Astrocyte of the spinal cord (primary cell): ENCODE measurements at regions not wholly inside any gene's neighbourhood (a gene's known extent, or its start where the extent isn't known, plus 50 kb on each side); places are given as distances from the start of the nearest gene placed in this dataset.
"Not testable (repeated sequence)": the region's sequence is repeated elsewhere in the genome, so short reads cannot be mapped to it uniquely, and the experiment has no call there.

ENCODE experiments used
- DNase-seq: peaks from one replicate; pipeline ENCODE4 v3.0.0; 2011; ENCODE audit warnings: low read depth, low spot score
- H3K4me3 ChIP-seq: 2 replicates; pipeline ENCODE4 v1.5.1; 2011; ENCODE audit warnings: low read depth, mild to moderate bottlenecking, low read length, moderate library complexity
- in situ Hi-C: cut with HindIII; loops from 2 replicates; pipeline ENCODE4 v1.10.0; 2017; ENCODE audit warnings: low sequenced_read_pairs
- TF ChIP-seq, protein P1 (sequence below): IDR thresholded peaks from 2 replicates; pipeline ENCODE4 v1.5.1; 2012; ENCODE audit warnings: low read depth, mild to moderate bottlenecking, low read length, inconsistent platforms

DNA sequence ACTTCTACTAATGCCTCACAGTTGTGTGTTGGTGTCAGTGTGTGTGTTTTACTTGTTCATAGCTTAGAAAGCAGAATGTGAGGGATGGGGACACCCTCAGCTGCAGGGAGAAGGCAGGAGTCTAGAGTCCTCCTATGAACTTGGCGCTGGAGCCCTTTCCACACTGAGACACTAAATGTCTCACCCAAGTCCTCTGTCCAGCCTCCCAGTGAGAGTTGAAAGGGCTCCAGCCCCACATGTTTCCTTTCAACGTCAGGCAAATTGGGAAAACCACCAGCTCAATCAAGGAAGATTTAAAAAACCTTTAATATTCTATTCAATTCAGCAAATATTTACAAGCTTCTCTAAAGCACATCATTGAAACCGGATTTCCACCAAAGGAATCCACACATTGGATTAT is 167.6 kb upstream of the MSX2 start:
- H3K4me3 ChIP-seq = no peak overlapping the region
- TF ChIP-seq, protein P1, sequence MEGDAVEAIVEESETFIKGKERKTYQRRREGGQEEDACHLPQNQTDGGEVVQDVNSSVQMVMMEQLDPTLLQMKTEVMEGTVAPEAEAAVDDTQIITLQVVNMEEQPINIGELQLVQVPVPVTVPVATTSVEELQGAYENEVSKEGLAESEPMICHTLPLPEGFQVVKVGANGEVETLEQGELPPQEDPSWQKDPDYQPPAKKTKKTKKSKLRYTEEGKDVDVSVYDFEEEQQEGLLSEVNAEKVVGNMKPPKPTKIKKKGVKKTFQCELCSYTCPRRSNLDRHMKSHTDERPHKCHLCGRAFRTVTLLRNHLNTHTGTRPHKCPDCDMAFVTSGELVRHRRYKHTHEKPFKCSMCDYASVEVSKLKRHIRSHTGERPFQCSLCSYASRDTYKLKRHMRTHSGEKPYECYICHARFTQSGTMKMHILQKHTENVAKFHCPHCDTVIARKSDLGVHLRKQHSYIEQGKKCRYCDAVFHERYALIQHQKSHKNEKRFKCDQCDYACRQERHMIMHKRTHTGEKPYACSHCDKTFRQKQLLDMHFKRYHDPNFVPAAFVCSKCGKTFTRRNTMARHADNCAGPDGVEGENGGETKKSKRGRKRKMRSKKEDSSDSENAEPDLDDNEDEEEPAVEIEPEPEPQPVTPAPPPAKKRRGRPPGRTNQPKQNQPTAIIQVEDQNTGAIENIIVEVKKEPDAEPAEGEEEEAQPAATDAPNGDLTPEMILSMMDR = no peak
- no peak for DNase-seq
- in situ Hi-C loops = no loop called here

DNA sequence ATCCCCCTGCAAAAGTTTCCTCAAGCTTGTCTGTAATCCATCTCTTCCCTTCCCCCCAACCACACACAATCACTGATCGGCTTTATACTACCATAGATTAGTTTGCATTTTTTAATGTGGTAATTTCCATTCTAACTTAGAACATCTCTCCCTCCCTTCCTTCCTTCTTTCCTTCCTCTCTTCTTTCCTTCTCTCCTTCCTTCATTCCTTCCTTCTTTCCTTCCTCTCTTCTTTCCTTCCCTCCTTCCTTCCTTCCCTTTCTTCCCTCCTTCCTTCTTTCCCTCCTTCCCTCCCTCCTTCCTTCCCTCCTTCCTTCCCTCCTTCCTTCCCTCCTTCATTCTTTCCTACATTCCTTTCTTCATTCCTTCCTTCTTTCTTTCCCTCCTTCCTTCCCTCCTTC is 166.2 kb upstream of the MSX2 start:
- TF ChIP-seq, protein P1 = no peak
- no peak for DNase-seq
- no peak overlapping the region for H3K4me3 ChIP-seq
- in situ Hi-C loops = no loop called here

DNA sequence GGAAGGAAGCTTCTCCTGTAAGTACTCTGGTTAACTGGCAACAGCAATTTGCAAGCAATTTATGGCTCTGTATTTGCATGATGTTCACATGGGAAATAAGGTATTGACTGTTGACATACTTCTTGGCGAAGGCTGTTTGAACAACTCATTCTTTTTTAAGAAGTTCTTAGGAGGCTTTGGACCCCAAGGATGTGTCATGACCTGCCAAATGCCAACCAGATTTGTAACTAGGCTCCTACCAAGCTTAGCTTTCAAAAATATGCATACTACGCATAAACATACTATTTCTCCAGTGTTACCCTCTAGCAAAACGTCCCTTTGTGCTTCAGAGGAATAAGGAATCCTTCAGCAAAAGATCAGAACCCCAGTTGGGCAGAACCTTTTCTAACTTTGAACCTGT is 165.2 kb upstream of the MSX2 start:
- DNase-seq = peak; percentile 81
- in situ Hi-C loops = no loop called here
- TF ChIP-seq, protein P1 = no peak
- no peak overlapping the region for H3K4me3 ChIP-seq

DNA sequence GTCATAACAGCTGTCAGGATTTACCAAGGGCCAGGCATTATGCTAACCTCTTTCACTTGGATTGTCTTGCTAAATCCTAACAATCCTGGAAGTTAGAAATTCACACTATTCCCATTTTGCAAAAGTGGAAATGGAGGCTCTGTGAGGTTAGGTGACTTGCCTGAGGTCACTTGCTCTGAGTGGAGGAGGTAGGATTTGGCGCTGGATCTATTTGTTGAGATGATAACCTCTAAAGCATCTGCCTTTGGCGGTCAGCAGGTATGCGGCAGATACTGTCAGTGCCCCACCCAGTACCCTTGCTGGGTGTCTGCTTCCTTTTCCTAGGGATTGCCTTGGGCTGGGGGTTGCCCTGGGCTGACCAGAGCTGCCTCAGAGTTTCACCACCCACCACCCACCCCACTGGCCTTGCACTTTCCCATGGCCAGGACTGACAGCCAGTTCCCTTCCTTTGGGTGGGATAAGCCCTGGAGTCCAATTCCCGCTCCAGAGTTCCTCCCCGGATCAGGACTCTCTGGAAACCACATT is 164.8 kb upstream of the MSX2 start:
- TF ChIP-seq, protein P1 = no peak
- no peak for DNase-seq
- no peak overlapping the region for H3K4me3 ChIP-seq
- in situ Hi-C loops = no loop called here

DNA sequence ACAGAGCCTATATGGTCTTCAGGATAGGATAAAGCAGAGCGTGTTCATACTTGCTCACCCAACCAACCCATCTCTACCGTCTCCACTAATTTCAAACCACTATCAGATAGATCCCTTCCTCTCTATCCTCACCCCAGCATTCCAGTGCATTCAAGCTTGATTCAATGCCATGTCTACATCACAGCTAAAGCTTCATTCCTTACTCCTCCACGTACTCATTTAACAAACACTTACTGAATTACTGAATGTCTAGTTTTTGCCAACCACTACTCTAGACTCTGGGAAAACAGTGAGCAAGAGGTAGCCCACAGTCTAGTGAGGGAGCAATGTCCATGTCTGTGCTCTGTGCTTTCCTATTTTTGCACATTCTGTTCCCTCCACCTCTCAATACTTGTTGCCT is 163.5 kb upstream of the MSX2 start:
- in situ Hi-C loops = no loop called here
- DNase-seq = no peak
- TF ChIP-seq, protein P1 = no peak
- H3K4me3 ChIP-seq = no peak overlapping the region

DNA sequence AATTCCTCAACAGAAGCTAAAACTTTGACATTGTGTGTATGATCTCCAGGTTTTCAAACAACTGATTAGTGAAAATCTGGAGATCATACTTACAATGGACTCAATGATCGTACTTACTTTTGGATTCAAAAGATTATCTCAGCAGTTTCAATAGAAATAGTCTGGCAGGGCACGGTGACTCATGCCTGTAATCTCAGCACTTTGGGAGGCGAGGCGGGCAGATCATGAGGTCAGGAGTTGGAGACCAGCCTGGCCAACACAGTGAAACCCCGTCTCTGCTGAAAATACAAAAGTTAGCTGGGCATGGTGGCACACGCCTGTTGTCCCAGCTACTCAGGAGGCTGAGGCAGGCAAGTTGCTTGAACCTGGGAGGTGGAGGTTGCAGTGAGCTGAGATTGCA is 161.3 kb upstream of the MSX2 start:
- DNase-seq, H3K4me3 ChIP-seq, in situ Hi-C loops: not testable (repeated sequence)

DNA sequence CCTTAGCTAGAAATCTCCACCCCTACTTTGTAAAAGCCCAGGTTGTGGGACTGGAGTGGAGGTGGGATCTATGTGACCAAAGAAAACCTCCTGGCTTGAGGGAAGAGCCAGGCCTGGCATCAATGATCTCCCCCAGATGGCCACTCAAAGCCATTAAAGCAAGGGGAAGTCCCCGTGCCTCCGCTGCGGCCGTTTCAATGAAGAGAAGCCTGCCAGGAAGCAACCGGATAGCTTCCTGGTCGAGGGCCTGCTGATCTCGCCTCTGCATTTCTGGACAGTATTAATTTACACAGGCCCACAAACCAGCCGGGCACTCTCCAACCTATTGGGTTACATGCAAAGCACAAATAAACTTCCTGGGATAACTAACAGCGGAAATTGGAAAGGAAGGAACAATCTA is 160.5 kb upstream of the MSX2 start:
- DNase-seq = peak; percentile 20
- H3K4me3 ChIP-seq = no peak overlapping the region
- in situ Hi-C loops = no loop called here
- TF ChIP-seq, protein P1 = no peak
